MM.1S (cell line): ENCODE measurements at regions not wholly inside any gene's neighbourhood (a gene's known extent, or its start where the extent isn't known, plus 50 kb on each side); places are given as distances from the start of the nearest gene placed in this dataset.

Source experiments
- DNase-seq: peaks from one replicate; pipeline ENCODE4 v3.0.0-alpha.2; 2015
- H2AFZ ChIP-seq: fragments of 300-600 bp; sonication (generic); 2 replicates; pipeline ENCODE4 v1.6.0; 2016; ENCODE audit warnings: antibody characterized with exemption, low read length
- H3F3A ChIP-seq: fragments of 300-600 bp; sonication (generic); 2 replicates; pipeline ENCODE4 v1.6.1; 2016; ENCODE audit warnings: mild to moderate bottlenecking, antibody characterized with exemption, low read length, moderate library complexity, mixed read lengths; ENCODE audit not compliant: insufficient read depth
- H3K27ac ChIP-seq: fragments of 300-600 bp; sonication (generic); 2 replicates; pipeline ENCODE4 v1.5.1; 2016; ENCODE audit warnings: mild to moderate bottlenecking, low read length
- H3K27me3 ChIP-seq: fragments of 300-600 bp; sonication (generic); replicated peaks from 2 replicates; pipeline ENCODE4 v1.6.0; 2016; ENCODE audit warnings: low read length; ENCODE audit not compliant: insufficient read depth
- H3K36me3 ChIP-seq: fragments of 300-600 bp; sonication (generic); replicated peaks from 2 replicates; pipeline ENCODE4 v1.6.1; 2016; ENCODE audit warnings: mild to moderate bottlenecking, low read length, mixed read lengths; ENCODE audit not compliant: insufficient read depth
- H3K4me1 ChIP-seq: fragments of 300-600 bp; sonication (generic); 2 replicates; pipeline ENCODE4 v1.6.1; 2016; ENCODE audit warnings: low read length, mixed read lengths
- H3K4me2 ChIP-seq: fragments of 300-600 bp; sonication (generic); 2 replicates; pipeline ENCODE4 v1.6.0; 2016; ENCODE audit warnings: low read depth, low read length
- H3K4me3 ChIP-seq: fragments of 300-600 bp; sonication (generic); 2 replicates; pipeline ENCODE4 v1.5.1; 2016; ENCODE audit warnings: low read length, mixed read lengths
- H3K79me2 ChIP-seq: fragments of 300-600 bp; sonication (generic); 2 replicates; pipeline ENCODE4 v1.6.1; 2016; ENCODE audit warnings: mixed run types, low read length, mixed read lengths
- H3K9ac ChIP-seq: fragments of 300-600 bp; sonication (generic); 2 replicates; pipeline ENCODE4 v1.6.1; 2016; ENCODE audit warnings: low read length, mixed read lengths
- H3K9me2 ChIP-seq: fragments of 300-600 bp; sonication (generic); replicated peaks from 2 replicates; pipeline ENCODE4 v1.6.1; 2016; ENCODE audit warnings: mild to moderate bottlenecking, low read length, mixed read lengths; ENCODE audit not compliant: insufficient read depth
- H3K9me3 ChIP-seq: fragments of 300-600 bp; sonication (generic); replicated peaks from 2 replicates; pipeline ENCODE4 v1.6.1; 2016; ENCODE audit warnings: mild to moderate bottlenecking, low read length, mixed read lengths; ENCODE audit not compliant: insufficient read depth
- H4K20me1 ChIP-seq: fragments of 300-600 bp; sonication (generic); 2 replicates; pipeline ENCODE4 v1.6.1; 2016; ENCODE audit warnings: mild to moderate bottlenecking, low read length, moderate library complexity, mixed read lengths; ENCODE audit not compliant: insufficient read depth
- CTCF ChIP-seq: fragments of 300-600 bp; sonication (generic); IDR thresholded peaks from 2 replicates; pipeline ENCODE4 v1.5.1; 2016; ENCODE audit warnings: antibody characterized with exemption, low read length, mixed read lengths
- EZH2 ChIP-seq: fragments of 300-600 bp; sonication (generic); optimal IDR thresholded peaks from 2 replicates; pipeline ENCODE3; 2017; ENCODE audit warnings: low read depth, mild to moderate bottlenecking, antibody characterized with exemption, low read length, mixed read lengths
- EZH2phosphoT487 ChIP-seq: fragments of 300-600 bp; sonication (generic); IDR thresholded peaks from 2 replicates; pipeline ENCODE4 v1.6.1; 2018; ENCODE audit warnings: antibody characterized with exemption, low read length

- H3K27ac ChIP-seq: no peak overlapping the region
- H3K27me3 ChIP-seq: no peaks in the 10 kb centered on the region
- no peaks in the 10 kb centered on the region for H3K4me1 ChIP-seq
- no peaks in the 10 kb centered on the region for H3K9me3 ChIP-seq
- H2AFZ ChIP-seq: no peak overlapping the region
- H3K9me2 ChIP-seq: no peaks in the 10 kb centered on the region
- no peak overlapping the region for H3K4me3 ChIP-seq
- no peak overlapping the region for H3K9ac ChIP-seq
- no peaks in the 10 kb centered on the region for H3K79me2 ChIP-seq
- H3K36me3 ChIP-seq: no peaks in the 10 kb centered on the region
- H4K20me1 ChIP-seq: no peaks in the 10 kb centered on the region
- TF ChIP-seq CTCF (no peak), EZH2phosphoT487 (no peak), EZH2 (no peak)
- DNase-seq: no peak
- H3F3A ChIP-seq: no peaks in the 10 kb centered on the region
- no peak overlapping the region for H3K4me2 ChIP-seq
Observed at GRCh38 chr5:110329955-110330525, 396.4 kb downstream of the TMEM232 start.

GRCh38 chr5:110333384-110333783, 393.1 kb downstream of the TMEM232 start:
- Histone ChIP-seq H2AFZ (no peak overlapping the region), H3F3A (no peaks in the 10 kb centered on the region), H3K9me3 (no peaks in the 10 kb centered on the region), H3K4me1 (no peaks in the 10 kb centered on the region), H3K27ac (no peak overlapping the region), H3K36me3 (no peaks in the 10 kb centered on the region), H4K20me1 (no peaks in the 10 kb centered on the region), H3K79me2 (no peaks in the 10 kb centered on the region), H3K4me2 (no peak overlapping the region), H3K9me2 (no peaks in the 10 kb centered on the region), H3K9ac (no peak overlapping the region), H3K4me3 (no peak overlapping the region), H3K27me3 (no peaks in the 10 kb centered on the region)
- TF ChIP-seq EZH2phosphoT487 (no peak), CTCF (no peak), EZH2 (no peak)
- no peak for DNase-seq

- Histone ChIP-seq H3K9me2 (no peaks in the 10 kb centered on the region), H3K4me3 (no peak overlapping the region), H3K27ac (no peak overlapping the region), H2AFZ (no peak overlapping the region), H3K36me3 (no peaks in the 10 kb centered on the region), H3K4me1 (no peaks in the 10 kb centered on the region), H3F3A (no peaks in the 10 kb centered on the region), H3K79me2 (no peaks in the 10 kb centered on the region), H3K9me3 (no peaks in the 10 kb centered on the region), H4K20me1 (no peaks in the 10 kb centered on the region), H3K4me2 (no peak overlapping the region), H3K27me3 (no peaks in the 10 kb centered on the region), H3K9ac (no peak overlapping the region)
- no peak for DNase-seq
- TF ChIP-seq EZH2phosphoT487 (no peak), EZH2 (no peak), CTCF (no peak)
Observed at GRCh38 chr5:110335361-110336066, 391.0 kb downstream of the TMEM232 start.
